NCI-H1436 treated with DMSO at 0.1 percent for 48 hours (cell line): ENCODE measurements at regions not wholly inside any gene's neighbourhood (a gene's known extent, or its start where the extent isn't known, plus 50 kb on each side); places are given as distances from the start of the nearest gene placed in this dataset.

Source experiments
- DNase-seq: peaks from one replicate; lab custom pipeline; 2025; lab: John Stamatoyannopoulos, UW

DNA sequence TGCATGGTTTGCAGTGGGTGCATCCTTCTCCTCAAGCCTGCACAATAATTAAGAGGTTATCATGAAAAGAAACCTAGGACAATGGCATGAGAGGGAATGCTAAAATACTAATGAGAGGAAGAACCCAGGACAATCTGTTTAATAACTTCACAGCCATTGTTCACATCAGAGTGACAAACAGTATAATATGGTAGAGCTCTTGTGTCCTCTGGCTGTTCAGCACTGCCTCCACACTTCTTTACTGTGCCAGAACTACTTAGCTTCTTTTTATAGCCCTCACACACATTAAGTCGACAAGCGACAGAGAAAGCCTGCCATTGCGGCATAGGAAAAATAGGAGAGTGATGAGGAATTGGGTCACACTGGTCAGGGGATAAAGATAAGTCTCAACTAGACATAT lies 65.0 kb upstream of the MEIS2 start:
- no peak for DNase-seq

DNA sequence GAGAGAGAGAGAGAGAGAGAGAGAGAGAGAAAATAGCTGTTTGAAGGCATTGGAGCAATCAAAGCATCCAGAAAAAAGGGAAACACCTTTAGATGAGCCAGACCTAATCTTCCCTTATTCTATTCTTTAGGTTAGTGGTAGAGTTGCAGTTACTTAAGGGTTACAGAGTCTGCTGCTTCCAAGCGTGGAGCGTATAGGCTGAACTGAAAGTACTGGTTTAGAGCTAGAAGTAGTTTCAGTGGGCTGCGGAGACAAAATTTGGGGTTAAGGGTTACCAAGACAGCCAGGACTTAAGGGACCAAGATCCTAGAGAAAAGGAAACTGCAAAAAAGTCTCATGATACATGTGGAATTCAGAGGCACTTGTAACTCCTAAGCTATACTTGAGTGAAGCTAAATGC lies 66.1 kb upstream of the MEIS2 start:
- no peak for DNase-seq

DNA sequence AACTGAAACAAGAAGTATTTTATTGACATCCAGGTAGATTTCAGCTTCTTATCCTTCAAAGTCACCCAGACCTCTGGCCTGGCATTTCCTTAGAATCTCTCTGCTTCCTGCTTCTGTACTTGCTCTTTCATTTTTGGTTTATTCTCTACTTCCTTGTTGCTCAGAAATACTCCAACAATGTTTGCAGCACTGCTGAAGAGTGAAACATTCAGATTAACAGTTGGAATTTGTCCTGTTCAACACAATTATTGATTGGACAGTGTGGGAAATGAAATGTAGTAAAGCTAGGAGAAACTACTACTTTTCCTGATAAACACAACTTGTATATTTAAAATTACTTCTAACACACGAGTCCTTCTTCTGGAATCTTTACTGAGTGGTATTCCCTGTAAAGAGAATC lies 81.0 kb upstream of the MEIS2 start:
- DNase-seq: no peak

DNA sequence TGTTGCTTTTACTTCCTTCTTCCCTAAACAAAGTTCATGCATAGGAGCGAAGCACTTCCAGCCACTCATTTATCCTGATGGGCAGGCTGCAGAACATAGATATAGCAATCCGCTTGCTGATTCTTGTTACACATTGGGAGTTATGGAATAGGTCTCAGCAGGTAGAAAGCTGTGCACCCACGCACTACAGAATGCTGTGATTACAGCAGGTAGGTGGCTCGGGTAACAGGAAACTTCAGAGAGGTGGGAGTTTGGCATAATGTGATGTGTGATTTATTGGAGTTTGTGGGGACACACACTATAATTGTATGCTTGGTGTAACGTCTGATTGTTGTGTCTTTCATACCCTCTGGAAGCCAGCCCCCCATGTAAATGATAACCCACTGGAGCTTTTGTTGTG lies 99.2 kb upstream of the MEIS2 start:
- no peak for DNase-seq

DNA sequence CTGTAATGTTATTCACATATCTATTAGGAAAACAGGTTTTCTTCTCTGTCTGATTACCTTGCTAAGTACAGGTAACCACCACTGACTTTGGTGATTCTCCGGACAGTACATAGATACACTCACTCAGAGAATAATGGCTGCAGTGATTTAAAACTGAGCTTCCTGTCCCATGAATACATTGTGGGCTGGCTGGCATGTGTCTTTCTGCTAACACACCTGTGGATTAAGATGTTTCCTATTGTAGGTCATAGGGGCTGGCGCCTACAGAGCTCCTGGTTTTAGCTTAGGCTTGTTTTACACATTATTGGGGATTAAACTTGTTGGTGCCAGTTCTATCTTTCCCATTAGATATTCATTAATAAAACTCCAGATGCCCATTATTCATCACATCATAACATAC lies 102.7 kb upstream of the MEIS2 start:
- DNase-seq: no peak

DNA sequence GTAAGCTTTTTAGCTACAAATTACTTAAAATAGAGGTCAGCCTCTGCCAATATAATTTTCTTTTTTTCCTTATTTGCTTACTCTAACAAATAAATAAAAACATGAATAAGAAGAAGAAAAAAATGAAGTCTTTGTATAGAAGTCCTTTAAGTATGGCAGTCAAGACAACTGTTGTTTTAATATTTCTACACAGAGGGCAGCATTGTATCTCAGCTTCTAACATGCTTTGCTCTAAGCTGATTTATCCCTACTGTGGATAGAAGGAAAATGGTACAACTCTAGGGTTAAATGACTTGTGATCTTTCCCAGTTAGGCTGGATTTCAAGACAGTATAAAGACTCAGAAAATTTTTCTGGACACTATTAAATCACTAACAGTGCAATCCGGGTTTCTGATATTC lies 104.3 kb upstream of the MEIS2 start:
- no peak for DNase-seq

DNA sequence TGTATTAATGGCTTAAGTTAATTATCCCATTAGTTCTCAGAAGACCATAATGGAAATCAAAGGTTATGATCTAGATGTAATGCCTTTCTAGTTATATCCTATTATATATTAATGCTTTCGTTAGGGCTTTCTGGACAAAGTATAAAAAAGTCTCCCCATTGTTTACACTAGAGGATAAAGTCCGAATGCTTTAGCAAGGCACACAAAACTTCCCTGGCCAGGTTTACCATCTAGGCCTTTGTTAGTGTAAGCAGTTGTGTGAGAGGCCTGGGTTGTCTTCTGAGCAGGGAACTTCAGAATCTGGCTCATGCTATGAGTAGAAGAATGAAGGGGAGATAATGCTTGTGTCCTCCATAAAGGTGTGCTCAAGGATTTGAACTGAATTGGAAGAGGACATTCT lies 106.3 kb upstream of the MEIS2 start:
- DNase-seq: no peak

DNA sequence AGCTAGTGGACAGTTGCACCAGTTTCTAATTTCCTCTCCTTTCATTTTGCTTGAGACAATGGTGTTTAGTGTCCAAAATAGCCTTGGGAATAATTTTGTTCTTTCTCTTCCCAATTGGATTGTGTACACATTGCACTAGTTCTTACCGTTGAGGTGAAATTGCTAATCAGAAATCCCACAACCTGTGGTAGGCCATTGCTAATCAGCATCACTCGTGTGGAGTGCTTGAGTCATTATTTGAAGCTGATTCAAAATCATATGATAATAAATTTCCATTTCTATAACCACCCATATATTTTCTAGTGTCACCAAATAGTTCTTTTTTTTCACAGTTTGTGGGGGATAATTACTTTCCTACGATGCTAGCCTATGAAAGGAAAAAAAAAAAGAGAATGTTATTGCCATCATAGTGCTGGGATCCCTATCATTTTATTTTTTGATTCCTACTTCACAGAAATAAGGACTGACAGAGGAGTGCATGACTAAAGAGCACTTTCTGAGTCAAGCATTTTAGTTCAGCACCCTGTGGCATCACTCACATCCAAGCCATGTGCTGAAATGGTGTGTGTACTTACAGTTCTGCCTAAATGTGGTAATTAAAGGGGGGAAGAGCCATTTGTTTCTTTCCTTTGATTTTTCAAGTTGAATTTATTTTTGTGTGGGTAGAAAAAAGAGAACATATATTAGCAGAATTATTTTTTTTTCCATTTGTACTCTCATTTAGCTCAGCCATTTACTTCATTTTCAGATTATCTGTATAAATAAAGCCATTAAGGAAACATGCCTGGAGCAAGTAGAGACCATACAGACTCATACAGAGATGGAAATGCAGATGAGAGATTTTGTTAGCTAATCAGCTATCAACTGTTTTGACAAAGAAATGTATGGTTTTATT lies 108.0 kb upstream of the MEIS2 start:
- no peak for DNase-seq

DNA sequence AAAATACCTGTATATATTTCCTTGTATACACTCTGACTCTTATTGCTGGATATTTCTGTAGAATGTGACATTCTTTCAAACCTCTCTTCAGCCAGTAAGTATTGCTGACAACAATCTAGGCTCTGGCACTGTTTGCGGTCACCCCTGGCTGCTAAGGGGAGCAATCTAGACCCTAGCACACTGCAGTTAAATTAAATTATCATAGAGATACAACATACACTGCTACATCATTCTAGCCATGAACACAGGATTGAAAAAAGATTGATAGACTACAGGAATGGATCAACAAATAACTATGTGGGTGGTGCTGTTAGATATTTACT lies 108.7 kb upstream of the MEIS2 start:
- DNase-seq: no peak

DNA sequence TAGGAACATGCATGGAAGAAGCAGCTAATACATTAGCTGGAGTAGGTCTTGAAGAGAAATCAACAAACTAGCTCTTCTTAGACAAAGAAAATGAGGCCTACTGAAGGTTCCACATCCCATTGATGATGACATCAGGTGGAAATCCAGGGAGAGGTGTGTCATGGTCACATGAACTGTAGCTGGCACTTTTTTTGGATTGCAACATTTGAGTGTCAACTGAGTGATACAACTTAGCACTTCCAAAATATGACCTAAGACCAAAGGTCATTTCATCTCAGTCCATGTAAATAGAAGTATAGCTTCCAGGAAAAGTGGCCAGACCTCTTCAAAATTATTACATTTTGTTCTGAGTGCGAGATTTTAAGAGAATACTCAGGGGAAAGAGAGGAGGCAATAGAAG lies 117.2 kb upstream of the MEIS2 start:
- no peak for DNase-seq

DNA sequence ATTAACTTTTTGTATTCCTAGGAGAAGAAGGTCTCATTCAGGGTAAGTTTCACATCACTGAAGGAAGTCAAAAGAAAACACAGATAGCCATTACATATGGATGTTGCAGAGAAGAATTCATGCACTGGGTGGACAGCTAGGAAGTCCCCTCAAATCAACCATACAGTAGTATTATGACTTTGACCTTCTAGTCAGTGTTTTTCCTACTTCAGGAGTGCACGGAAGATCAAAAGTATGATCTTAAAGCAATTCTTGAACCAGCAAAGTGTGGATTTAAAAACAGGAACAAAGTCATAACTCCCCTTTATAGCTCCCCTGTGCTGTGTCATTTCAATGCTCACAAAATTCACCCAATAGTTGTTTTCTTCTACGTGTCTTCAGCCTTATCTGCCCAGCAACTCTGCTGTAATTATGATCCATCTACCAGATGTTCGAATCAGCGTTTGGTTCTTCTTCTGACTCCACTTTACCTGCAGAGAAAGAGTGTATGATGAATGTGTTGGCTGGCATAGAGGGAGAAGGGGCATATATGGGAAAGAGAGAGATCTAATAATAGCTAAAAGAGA lies 118.1 kb upstream of the MEIS2 start:
- DNase-seq: no peak

DNA sequence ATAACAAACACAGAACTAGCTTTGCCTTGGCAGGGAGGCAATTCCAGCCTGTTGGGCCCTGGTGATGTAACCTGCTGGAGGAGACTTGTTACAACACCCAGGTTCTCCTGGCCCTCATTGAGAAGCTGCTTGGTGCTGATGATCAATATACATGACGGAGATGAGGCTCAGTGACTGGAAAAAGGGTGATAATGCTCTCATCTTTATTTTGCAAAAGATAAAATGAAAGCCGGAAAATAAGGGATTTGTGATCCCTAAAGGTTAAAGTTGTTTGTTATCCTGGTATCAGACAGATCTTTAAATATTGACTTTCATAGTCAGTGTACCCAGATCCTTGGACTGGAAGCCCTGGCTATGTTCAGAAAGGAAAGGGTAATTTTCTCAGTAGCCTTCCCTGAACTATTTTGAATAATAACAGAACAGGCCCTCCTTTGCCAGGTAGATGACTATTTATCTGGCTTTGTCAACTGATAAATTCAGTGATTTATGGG lies 118.9 kb upstream of the MEIS2 start:
- DNase-seq: no peak

DNA sequence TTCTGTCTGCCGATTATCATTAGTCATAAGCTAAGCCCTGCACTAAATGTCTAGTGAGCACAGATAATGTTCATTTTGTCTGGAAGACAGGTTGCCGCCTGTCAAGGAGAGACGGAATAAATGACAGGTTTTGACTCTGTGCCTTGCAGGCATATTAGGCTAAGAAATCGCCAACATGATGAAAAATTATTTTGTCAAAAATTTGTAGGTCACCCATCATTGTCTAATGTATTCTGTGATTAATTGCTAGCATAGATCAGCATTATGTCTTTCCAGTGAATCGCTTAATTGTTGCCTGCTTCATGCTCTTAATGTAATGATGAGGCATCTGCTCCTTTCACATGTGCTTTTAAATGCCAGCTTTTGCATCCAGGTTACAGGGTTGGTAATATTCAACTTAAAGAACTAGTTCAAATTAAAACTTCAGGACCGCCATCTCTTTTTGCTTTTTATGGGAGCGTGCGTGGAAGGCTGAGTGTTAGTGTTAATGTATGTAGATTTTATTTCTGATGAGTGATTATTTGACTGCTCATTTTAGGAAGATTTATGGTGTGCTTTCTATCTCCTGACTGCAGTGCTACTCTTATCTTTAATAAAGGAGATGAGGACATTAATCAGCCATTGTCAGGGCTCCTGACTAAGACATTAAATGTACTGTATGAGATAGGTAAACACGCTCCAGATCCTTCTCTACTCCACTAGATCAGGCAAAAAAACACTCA lies 120.8 kb upstream of the MEIS2 start:
- peak; percentile 78 for DNase-seq

DNA sequence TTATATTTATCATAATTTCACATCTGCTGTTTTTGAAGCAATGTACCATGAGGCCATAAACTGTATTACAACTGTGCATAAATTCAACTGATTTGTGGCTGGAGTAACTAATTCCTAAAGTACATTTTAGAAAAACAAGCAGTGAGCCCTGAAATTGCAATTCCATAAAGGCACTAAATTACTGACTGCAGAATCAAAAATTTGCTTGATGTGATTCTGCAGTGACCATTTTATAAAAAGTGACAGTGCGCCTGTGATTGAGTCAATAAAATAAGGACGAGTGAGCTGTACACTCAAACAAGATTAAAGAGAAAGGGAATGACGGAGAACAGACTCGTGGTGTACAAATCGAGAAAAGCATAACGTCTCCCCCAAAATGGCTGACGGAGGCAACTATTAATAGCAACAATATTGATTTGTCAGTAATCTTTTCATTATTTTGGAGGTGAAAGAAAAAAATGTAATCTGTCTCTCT lies 121.4 kb upstream of the MEIS2 start:
- DNase-seq: no peak

DNA sequence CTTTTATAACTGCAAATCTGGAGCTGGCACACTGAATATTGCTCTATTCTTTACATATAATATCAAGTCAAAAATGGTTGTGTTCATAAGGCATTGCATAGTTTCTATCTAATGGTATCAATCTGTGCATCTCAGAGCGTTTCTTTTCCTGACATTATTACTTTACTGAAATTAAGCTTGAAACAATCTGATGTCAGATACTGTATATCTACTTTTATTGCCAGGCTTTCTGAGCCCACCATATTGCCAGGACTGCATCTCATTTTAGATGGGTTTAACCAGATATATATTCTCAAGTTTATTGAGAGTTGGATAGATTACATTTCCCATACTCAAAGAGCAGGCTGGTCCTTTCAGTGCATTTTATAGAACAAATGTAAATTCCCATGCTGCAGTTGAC lies 122.7 kb upstream of the MEIS2 start:
- DNase-seq: no peak

DNA sequence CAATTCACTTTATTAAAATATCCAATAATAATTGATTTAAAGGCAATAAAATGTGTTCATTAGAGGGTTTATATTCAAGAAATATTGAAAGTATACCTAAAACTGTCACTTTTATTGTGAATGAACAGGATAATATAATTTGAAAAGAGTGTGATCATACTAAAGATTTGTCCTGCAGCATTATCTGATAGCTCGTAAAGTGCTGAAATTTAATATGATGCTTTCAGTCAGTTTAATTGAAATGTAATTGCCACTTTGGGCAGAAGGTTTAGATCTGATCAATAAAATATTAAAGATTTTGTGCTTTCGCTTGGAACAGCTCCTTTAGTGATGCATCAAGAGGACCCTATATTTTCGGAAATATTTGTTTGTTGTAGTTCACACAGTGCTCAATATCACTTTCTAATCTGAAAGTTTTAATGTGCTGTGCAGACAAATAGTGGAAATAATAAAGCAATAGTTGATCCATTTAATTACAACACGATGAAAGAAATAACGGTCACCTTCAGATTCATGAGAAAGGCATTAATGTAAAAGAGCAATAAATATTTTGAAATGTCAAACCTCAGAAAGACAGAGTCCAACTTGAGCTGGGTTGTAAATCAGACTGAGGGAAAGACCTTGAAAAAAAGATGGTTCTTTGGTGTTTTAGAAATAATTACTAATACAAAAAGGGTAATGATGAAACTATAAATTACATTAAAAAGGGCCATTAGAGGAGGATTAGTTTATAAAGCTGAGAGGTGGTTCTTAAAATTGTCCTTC lies 129.7 kb upstream of the MEIS2 start:
- no peak for DNase-seq

DNA sequence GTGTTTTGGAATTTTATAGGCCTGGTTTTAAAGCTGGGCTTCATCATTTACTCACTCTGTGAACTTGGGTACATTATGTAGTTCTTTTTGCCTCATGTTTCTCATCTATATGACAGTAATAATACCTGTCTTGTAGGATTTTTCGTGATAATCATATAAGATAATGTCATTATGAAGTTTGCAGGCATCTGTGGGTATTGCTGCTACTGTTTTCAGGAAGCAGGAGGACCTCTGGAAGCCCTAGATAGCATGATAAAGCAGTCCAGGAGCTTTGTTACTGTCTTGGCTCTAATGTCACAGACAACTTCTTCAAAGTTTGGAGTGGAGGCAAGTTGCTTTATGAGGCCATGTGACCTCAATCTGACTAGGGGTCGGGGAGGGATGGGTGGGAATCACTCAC lies 145.0 kb upstream of the MEIS2 start:
- DNase-seq: no peak

DNA sequence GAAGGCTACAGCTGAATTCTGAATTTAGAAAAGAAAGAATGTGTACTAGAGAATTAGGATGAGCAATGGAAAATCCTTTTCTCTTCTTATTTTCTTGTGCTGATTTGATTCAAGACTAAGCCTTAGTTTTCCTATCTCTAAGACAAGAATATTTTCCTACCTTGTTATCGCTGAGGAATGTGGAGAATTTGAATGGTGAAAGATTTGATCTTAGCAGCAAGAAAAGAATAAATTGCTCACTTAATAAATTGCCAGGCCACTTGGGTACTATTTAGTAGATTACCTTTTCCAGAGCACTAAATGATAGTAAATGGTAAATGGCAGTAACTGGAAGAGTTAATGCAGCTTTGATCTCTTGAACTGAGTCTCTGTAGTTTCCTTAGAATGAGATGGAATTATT lies 145.7 kb upstream of the MEIS2 start:
- DNase-seq: no peak

DNA sequence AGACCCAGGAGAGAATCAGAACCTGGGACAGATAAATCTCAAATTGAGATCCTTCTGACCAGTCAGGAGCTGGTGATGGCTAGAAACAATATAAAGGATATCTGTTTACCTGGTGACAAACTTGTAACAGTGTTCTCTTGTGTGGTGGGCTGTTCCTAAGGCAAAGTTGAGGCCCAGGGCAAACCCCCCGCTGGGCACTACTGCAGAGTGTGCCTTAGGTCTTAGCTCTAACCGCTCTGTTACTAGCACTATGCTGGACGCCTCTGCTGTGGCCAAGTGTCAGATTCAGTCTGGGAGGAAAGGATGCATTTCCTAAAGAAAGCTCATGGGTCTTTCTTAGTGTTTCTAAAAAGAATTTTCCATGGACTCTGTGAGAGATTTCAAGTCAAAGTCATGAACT lies 146.5 kb upstream of the MEIS2 start:
- no peak for DNase-seq

DNA sequence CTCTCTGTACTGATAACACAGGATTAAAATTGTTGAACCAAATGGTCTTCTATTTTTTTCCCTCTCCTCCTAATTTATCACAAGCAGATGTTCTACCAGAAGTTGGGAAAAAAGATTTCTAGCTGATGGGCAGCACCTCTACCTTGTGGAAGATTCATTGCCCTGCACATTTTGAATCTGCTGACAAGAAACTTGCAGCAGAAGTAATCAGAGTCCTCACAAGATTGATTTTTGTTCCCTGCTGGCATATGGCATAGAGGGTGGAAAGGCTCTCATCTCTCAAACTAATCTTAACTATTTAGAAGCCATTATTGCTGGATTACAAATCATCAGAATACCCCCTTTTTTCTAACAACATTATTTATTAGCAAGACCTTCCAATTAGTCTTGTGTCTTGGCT lies 148.9 kb upstream of the MEIS2 start:
- no peak for DNase-seq

DNA sequence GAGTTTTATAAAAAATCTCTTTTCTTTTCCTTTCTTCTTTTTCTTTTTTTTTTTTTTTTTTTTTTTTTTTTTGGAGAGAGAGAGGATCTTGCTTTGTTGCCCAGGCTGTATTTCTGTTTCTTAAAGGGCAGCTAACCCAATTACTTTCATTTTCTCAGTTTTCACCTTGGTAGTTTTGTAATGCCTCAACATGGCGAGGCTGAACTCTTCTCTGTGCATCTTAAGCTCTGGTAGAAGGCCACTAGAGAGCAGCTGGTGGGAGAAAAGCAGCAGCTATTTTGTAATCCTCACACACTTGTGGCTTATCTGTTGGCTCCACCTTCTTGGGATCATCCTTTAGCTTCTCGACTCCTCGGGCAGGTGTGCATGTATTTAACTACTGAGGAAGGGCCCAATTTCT lies 152.2 kb upstream of the MEIS2 start:
- DNase-seq: no peak

DNA sequence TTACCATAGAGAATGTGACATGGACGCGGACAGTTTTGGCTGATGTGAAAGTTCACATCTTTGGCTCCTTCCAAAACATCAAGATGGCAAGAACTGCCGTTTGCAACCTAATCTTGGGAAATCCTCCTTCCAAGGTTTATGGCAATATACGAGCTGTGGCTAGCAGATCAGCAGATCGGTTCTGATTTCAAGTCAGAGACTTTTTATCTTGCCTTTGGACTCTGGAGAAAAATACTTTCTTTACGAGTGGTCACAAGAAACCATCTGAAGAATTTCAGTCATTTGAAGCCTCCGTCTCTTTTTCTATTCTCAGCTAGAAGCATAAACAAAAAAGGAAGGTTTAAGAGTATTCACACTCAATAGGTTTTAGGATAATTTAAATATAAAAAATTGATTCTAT lies 153.5 kb upstream of the MEIS2 start:
- no peak for DNase-seq
